VCaP (cell line): ENCODE measurements at regions not wholly inside any gene's neighbourhood (a gene's known extent, or its start where the extent isn't known, plus 50 kb on each side); places are given as distances from the start of the nearest gene placed in this dataset.

ENCODE experiments used
- H3K27ac ChIP-seq: fragments of 450-650 bp; 2 replicates; pipeline ENCODE4 v1.5.1; 2017
- CTCF ChIP-seq: fragments of 450-650 bp; conservative IDR thresholded peaks from 2 replicates; pipeline ENCODE4 v1.5.1; 2017; ENCODE audit warnings: mild to moderate bottlenecking, moderate library complexity

- TF ChIP-seq CTCF, result no peak
- H3K27ac ChIP-seq, result no peak overlapping the region
Observed at GRCh38 chr21:28272272-28272992, 720.2 kb downstream of the LTN1 start.

GRCh38 chr21:28269173-28269572 is 723.5 kb downstream of the LTN1 start:
- no peak overlapping the region for H3K27ac ChIP-seq
- TF ChIP-seq CTCF, result no peak

GRCh38 chr21:28268685-28269084 is 724.0 kb downstream of the LTN1 start:
- no peak for TF ChIP-seq CTCF
- no peak overlapping the region for H3K27ac ChIP-seq

- TF ChIP-seq CTCF, result no peak
- no peak overlapping the region for H3K27ac ChIP-seq
Observed at GRCh38 chr21:28267449-28267848, 725.2 kb downstream of the LTN1 start.

GRCh38 chr21:28266061-28266460 is 726.6 kb downstream of the LTN1 start:
- no peak for TF ChIP-seq CTCF
- H3K27ac ChIP-seq, result no peak overlapping the region

GRCh38 chr21:28263974-28264373 is 728.7 kb downstream of the LTN1 start:
- no peak overlapping the region for H3K27ac ChIP-seq
- TF ChIP-seq CTCF, result no peak

GRCh38 chr21:28261298-28261697 is 731.4 kb downstream of the LTN1 start:
- H3K27ac ChIP-seq, result no peak overlapping the region
- TF ChIP-seq CTCF, result no peak
